NCI-H2196 (cell line): ENCODE measurements at regions not wholly inside any gene's neighbourhood (a gene's known extent, or its start where the extent isn't known, plus 50 kb on each side); places are given as distances from the start of the nearest gene placed in this dataset.

Experiments used
- DNase-seq: peaks from one replicate; lab custom pipeline; 2025; ENCODE audit not compliant: unreplicated experiment; lab: John Stamatoyannopoulos, UW

DNA sequence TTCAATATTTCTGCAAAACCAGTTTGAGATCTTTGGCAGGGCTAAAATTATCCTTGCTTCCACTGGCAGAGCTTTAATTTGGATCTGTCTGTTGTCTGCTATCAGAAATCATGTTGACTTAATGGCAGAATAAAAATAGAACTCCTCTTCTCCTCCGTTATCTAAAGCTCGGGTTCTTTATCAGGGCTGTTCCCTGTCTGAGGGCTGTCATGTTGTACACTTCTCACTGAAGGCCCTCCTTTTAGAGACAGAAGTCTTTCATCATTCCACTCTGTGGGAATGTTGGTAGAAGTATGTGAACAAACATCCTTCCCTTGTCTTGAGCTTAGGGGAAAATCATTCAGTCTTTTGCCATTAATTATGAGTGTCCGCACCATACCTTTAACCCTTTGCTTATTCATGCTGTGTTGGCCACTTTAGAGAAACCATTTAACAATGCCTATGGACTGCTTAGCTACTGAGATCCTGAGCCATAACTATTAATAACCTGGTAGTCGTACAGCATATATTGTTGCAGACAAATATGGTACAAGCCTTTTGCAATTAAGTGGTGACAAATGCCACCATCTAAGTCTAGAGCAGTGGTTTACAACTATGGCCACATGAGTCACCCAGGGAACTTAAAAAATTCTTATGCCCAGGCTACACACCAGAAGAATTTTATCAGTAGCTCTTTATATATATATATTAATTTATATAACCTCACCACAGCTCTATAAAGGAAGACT lies 226.0 kb upstream of the TPM1 start:
- no peak for DNase-seq

DNA sequence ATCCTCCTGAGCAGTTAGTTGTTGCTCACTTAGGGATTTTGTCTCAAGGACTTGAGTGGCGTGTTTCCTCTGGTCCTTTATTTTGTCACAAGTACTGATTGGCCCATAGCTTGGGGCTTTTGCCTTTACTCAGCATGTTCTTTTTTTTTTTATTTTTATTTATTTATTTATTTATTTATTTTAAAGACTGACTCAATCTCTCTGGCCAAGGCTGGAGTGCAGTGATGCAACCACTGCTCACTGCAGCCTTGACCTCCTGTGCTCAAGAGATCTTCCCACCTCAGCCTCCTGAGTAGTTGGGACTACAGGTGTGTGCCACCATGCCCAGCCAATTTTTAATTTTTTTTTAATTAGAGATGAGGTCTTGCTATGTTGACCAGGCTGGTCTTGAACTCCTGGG lies 223.9 kb upstream of the TPM1 start:
- no peak for DNase-seq

DNA sequence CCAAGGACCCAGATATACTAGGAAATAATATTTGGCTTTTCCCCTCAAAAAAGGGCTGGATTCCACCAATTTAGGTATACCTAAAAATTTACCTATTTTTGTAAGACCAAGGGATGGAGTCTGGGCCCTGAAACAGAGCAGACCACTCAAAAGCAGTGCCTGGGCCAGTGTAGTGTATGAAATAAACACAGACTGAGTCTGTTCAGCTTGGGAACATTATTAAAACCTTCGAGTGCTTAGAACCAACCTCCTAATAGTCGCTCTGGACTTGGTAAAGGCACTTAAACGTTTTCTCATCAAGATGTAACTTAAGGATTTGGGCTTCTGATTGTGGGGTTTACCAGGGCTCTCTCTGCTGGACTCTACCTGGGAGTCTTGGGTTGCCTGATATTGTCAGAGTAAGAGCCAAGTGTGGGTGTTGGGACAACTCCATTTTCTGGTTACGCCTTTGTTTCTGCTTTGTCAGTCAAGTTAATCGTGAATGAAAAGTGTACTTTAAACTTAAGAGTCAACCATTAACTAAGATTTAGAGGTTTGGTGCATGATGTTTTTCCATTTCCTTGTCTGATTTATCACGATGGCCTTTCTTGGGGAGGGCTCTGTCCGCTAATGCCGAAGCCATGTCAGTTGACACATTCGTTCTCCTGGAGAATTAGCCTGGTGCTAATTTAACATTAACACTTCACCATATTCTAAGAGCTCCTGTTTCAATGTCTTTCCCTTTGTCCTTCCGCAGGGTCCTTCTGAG lies 221.0 kb upstream of the TPM1 start:
- DNase-seq: no peak

DNA sequence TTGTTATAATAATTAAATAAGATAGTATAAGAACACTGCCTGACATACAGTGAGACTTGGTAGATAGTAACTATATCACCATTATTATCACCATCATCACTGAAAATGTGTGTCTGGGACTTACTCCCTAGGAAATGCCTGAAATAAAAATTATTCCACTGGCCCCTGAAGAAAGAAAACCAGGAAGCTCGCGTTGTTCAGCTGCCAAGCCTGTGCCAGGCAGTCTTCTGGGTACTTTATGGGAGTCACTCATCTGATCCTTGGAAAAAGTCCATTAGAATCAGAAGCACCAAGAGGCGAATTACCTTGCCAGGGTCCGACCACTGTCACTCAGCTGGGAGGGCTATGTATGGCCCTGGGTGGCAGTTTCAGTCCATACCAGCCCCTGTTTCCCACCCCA lies 220.3 kb upstream of the TPM1 start:
- no peak for DNase-seq

DNA sequence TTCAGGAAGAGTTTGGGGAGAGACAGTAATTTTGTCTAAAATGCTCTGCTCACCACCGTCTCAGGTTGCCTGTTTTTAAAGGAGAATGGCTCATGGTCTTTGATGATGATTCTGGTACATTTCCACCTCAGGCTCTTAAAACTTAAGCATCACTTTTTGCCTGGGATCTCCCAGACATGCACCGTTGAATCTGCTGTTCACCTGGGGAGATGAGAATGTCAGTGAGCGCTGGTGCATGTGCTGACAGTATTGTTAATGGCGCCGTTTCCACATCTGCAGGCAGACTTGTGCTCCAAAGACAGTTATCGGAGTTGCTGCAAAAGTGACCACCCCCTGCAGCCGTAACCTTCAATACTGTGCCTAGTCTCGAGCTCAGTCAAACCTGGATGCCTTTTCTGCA lies 219.0 kb upstream of the TPM1 start:
- DNase-seq: no peak

DNA sequence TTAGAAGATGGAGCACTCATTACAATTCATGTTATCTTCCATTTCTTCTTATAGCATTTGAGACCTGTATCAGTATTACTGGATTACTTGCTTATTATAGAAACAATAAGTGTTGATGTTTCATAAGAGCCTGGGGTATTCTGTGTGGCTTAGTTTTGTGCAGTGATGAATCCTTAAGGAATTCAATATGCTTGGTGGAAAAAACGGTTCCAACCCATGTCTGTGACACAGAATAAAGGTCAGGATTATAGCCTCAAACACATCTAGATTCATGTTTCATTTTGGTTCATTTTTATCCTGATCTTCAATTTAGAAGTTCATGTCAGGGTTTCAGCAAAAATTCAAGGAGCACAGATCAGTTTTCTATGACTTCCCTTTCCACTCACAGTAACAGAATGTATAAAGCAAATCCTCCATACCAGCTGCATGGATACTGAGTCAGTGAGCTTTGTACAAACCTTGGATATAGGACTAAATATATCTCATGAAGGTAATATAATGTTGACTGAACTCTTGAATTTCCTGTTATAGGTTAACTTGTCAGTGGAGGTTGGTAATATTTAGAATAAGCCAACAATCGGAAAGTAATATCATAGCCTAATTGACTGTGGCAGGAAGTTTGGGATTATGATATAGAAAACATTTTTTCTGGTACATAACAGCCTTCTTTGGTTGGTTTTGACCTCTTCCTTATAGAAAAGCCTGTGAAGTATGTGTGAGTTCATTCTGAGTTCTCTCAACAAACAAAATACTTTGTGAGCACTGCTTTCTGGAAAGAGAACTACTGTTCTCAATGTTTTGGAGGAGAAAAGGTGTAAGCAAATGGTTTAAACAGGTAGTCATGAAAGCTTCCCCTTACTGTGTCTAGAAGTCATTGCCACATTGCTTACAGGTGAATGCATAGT lies 218.2 kb upstream of the TPM1 start:
- DNase-seq: no peak

DNA sequence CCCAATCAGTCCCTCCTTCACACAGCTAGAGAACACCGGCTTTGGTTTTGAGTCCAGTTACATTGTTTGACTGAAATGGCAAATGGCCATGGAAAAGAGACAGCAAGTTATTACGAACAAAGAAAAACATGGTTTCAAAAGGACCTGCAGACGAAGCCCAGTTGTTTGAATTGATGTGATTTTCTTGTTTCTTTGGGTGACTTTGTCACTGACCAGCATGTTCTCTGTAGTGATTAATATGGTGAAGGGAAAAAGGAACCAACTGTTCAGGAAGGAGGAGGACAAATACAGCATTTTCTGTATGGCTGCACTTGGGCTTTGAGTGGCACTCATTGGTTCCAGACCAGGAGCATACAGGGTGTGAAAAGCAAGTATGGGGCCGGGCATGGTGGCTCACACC lies 217.4 kb upstream of the TPM1 start:
- DNase-seq: no peak

DNA sequence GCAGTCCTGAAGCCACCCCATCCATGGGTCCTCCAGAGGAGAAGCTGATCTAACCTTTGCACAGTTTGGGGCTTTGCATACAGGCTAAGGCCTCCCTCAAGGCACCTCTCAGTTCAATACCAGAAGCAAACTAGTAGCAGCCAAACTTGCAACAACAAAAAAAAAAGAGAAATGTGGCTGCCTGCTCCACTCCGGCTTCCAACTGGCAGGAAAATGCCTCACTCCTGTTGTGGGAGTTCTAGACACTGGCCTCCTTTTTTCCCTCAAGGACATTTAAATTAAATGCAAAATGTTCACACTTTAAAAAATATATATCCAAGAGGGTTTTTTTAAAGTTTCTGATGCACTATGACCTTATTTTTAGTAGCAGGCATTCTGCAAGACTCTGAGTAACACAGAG lies 216.0 kb upstream of the TPM1 start:
- no peak for DNase-seq

DNA sequence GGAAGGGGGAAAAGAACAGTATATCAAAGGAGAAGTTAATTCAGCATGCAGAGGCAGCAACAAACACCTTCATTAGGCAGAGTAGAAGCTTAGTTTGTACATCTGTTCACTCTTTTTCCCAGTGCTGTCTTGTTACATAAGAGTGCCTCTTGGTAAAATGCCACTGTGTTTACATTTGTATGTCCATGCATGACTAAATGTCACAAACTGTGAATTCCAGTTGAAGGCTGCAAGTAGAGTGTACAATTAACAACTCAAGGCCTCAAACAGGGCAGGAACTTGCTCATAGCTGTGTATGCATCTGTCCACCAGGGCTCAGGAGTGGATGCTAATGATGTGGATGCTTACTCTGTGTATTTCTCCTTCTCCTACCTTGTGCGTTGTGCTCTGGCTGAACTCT lies 214.2 kb upstream of the TPM1 start:
- DNase-seq: no peak

DNA sequence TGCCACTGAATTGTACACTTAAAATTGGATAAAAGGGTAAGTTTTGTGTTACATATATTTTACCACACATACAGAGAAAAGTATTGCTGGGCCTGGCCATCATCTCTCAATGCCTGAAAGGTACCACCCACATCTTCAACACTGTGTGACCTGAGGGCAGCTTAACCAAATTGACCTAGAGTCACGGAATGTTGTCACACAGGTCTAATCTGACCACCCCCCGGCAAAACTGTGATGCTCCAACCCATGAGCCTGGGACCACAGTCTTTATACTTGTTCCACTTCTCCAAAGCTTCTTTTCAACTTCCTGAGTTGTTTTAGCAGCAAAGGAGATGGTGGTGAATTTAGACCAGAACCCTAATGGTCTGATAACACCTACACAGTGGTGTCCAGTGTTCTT lies 210.3 kb upstream of the TPM1 start:
- DNase-seq: no peak

DNA sequence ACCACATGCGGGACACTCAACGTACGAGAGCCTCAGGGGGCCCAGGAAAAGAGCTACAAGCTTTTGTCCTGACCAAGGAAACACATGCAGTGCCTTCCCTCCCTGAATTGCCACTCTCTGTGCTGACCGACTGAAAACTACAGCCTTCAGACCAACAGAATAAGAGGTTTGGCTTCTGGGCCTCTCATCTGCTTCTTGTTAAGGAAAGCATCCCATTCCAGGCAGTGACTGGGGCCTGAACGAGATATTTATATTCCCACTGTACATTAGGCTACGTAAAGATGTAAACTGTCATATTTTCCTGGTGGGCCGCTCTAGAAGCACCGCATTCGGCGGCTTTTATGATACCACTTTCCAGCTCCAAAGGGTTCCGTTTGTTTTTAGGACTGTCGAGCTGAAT lies 208.9 kb upstream of the TPM1 start:
- no peak for DNase-seq

DNA sequence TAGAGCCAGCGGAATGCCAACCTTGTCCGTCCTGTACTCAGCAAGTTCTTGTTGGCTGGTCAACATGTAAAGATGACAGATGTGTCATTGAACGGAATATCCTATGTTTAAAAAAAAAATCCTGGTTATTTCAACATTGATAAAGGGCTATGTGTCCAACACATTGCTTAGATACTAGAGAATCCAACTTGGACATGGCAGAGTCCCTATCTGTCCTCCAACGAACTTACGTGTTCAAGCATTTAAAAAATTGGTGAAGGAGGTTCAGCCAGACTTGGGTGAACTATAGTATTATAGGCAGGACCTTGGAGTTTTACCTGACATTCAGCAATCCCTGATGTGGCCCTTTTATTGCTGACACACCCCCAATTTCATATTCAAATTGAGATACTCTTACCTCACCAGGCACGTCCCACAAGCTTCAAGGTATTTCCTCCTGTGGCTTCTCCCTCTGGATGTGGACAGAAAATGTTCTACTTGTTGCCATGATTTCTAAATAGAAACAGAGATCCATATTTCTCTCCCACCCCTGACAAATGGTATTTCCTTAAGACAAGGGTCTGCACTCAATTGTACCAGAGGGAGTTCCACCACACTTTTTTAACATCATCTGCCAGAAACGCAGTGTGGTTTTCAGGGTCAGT lies 207.7 kb upstream of the TPM1 start:
- no peak for DNase-seq

DNA sequence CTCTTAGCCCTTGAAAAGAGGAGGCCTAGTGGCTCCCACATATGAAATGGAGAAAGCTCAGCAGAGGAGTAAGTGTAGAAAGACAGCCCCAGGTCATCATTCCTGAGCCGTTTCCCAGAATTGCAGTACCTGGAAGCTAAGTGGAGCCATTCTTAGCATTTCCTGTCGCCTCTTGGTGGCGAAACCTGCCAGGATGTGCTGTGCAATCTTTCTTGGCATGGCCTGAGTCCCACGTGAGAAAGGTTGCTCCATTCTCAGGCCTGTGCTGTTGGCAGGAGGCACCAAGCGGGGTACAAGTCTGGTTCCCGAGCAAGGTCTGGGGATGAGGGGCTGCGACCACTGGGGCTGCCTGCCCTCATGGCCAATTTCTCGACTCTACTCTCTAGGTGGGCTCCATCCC lies 207.2 kb upstream of the TPM1 start:
- no peak for DNase-seq

DNA sequence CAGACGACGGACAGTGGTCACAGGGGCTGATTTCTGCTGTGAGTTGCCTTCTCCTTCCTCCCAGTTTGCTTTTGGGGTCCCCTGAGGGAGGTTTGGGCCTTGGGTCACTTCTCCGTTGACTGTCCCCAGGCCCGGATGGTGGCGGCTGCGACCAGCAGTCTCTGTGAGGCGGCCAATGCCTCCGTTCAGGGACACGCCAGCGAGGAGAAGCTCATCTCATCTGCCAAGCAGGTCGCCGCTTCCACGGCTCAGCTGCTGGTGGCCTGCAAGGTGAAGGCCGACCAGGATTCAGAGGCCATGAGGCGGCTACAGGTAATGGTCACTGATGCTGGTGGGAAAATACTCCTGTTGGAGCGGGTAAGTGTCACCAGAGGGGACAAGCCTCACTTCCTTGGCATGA lies 206.8 kb upstream of the TPM1 start:
- no peak for DNase-seq

DNA sequence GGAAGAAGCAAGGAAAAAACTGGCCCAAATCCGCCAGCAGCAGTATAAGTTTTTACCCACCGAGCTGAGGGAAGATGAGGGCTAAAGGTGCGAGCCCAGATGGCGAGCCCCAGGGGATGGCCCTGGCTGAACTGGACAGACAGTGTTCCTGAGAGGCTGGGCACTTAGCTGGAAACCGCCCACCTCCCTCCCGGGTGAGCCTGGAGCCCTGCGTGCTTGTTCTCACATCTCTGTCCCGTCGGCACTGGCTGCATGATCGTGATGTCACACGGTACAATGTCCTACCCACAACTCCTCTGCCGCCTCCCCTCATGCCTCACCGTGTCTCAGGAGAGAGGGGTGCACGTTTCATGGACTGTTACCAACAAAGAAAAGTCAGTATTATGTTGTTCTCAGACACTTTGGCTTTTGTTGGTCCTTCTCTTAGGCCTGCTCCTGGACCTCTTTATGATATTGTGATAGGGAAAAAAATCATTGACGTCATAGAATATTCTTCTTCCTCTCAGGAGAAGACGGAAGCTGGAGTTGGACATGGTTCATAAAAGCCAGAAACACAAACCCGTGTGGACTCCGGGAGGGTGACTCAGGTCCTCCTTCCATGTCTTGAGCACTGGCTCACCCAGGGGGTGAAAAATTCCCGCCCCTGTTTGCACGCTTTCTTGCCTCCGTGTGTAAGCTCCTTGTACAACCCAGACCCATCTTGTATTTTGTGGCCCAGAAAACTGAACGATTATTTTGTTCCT lies 201.8 kb upstream of the TPM1 start:
- no peak for DNase-seq

DNA sequence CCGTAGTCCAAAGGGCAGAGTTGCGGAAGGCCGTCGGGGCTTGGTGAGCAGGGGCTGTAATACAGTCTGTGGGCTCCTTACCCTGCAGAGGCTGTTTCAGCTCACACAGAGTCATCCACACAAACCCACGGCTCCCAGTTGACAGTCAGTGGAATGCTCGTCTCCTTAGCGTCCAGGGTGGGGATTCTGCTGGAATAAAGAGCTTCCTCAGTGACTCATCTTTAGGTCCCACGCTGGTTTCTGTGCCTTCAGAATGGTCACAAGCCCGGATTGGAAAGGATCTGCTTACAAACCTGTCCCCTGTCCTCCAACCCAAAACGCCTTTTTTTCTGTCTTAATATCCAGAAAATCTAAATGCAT lies 201.3 kb upstream of the TPM1 start:
- no peak for DNase-seq

DNA sequence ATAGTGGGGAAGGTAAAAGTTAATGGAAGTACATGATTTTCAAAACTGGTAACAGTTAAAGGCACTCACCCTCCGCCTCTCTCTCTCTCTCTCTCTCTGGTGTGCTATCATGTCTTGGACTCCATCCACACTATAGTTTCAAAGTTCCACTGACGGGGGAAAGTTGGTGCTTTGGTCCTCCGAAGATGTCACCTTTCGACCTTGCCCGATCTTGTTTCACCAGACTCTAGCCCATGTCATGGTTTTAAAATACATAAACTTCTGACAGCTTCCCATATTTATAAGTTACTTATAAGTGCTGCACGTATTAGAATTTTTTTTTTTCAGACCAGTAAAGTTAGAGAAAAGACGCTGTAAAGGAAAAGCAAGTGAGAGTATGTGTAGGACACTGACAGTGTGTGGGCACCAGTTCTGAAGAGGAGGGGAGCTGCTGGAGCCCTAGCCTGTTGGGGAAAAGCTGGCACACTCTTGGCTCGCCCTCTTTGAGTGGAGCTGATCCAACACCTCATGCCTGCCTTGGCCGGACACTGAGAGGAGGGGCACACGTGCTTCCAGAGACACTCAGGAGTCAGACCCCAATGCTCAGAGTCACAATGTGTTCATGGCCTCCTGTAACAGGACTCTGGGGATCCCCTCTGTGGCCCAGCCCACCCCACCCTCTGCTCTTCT lies 200.5 kb upstream of the TPM1 start:
- DNase-seq: no peak

DNA sequence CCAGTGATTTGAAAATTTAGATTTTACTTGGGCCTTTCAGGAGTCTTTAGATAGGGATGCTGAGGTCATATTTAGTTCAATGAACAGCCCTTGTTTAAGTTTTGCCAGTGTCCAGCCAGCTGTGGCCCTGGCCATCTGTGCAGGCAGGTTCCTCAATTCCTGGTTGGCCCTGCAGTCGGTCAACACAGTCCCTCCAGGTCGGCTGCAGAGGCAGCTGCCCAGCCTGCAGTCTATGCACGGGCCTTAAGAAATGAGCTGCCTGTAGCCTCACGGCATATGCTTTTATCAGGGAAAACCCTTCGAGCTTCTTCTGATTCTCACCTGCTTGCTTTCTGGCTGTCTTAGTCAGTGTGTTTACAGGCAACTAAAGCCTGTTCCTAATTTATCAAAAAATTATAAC lies 199.2 kb upstream of the TPM1 start:
- no peak for DNase-seq

DNA sequence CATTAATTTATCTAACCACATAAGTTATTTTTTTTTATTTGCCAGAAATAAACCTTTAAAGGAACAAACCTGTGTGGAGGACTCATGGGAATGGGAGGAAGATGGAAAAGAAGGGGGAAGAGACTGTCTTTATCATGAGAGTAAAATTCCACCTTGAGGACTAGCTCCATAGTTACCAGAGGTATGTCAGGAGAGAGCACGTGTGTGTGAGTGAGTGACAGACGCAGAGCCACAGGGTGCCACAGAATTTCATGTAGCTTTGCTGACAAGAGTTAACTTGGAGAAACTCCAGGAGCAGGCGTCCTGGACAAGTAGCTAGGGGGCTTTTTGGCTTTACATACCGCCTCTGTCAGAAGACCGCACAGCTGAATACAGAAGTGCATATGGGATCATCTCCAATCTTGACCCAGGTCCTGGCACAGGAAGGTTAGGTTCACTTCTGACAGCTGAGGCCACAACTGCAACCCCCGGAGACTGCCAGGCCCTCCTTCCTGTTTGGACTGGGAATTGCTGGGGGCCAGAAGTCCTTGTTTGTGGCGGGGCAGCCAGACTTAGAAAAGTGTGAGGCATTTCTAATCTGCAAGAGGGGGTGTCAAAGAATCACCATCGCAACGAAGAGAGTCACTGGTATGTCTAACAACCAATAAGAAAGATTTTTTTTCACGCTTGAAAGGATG lies 197.8 kb upstream of the TPM1 start:
- DNase-seq: no peak
